Activated T-cell treated with anti-CD3 and anti-CD28 coated beads for 48 hours (primary cell): ENCODE measurements at regions not wholly inside any gene's neighbourhood (a gene's known extent, or its start where the extent isn't known, plus 50 kb on each side); places are given as distances from the start of the nearest gene placed in this dataset.

ENCODE experiments used
- DNase-seq: peaks from one replicate; pipeline ENCODE4 v3.0.0-alpha.2; 2020; ENCODE audit warnings: low read depth

- DNase-seq = no peak
Measured at GRCh38 chr2:220279840-220280239, 652.4 kb downstream of the SLC4A3 start.

GRCh38 chr2:220280736-220281135, 653.3 kb downstream of the SLC4A3 start:
- no peak for DNase-seq

GRCh38 chr2:220281771-220282170, 654.3 kb downstream of the SLC4A3 start:
- no peak for DNase-seq

- no peak for DNase-seq
Measured at GRCh38 chr2:220282236-220282635, 654.8 kb downstream of the SLC4A3 start.

- no peak for DNase-seq
Measured at GRCh38 chr2:220293966-220294365, 666.5 kb downstream of the SLC4A3 start.

- no peak for DNase-seq
Measured at GRCh38 chr2:220296174-220296573, 668.7 kb downstream of the SLC4A3 start.

GRCh38 chr2:220297093-220297492, 669.7 kb downstream of the SLC4A3 start:
- DNase-seq = no peak

GRCh38 chr2:220300806-220301205, 673.4 kb downstream of the SLC4A3 start:
- no peak for DNase-seq

- DNase-seq = no peak
Measured at GRCh38 chr2:220302756-220303155, 675.3 kb downstream of the SLC4A3 start.

- DNase-seq = no peak
Measured at GRCh38 chr2:220309215-220309614, 681.8 kb downstream of the SLC4A3 start.

- no peak for DNase-seq
Measured at GRCh38 chr2:220310451-220310861, 683.0 kb downstream of the SLC4A3 start.

- DNase-seq = no peak
Measured at GRCh38 chr2:220315098-220315823, 687.8 kb downstream of the SLC4A3 start.

- DNase-seq = no peak
Measured at GRCh38 chr2:220318037-220318436, 690.6 kb downstream of the SLC4A3 start.

- no peak for DNase-seq
Measured at GRCh38 chr2:220318508-220318907, 691.1 kb downstream of the SLC4A3 start.

GRCh38 chr2:220320326-220320725, 692.9 kb downstream of the SLC4A3 start:
- no peak for DNase-seq

GRCh38 chr2:220332886-220333285, 705.5 kb downstream of the SLC4A3 start:
- no peak for DNase-seq

- no peak for DNase-seq
Measured at GRCh38 chr2:220334210-220334609, 706.8 kb downstream of the SLC4A3 start.

GRCh38 chr2:220334871-220335590, 707.6 kb downstream of the SLC4A3 start:
- no peak for DNase-seq

- DNase-seq = no peak
Measured at GRCh38 chr2:220335591-220335915, 708.1 kb downstream of the SLC4A3 start.

- no peak for DNase-seq
Measured at GRCh38 chr2:220336771-220337170, 709.3 kb downstream of the SLC4A3 start.

GRCh38 chr2:220337611-220338440, 710.4 kb downstream of the SLC4A3 start:
- DNase-seq = no peak

- DNase-seq = no peak
Measured at GRCh38 chr2:220341014-220341413, 713.6 kb downstream of the SLC4A3 start.

- no peak for DNase-seq
Measured at GRCh38 chr2:220346919-220347318, 719.5 kb downstream of the SLC4A3 start.
